Ishikawa (cell line): ENCODE measurements at regions not wholly inside any gene's neighbourhood (a gene's known extent, or its start where the extent isn't known, plus 50 kb on each side); places are given as distances from the start of the nearest gene placed in this dataset.

Experiments used
- EP300 ChIP-seq: IDR thresholded peaks from 2 replicates; pipeline ENCODE4 v1.6.1; 2012; ENCODE audit warnings: borderline replicate concordance
- RAD21 ChIP-seq: IDR thresholded peaks from 2 replicates; pipeline ENCODE4 v1.6.1; 2012; ENCODE audit warnings: low read depth

DNA sequence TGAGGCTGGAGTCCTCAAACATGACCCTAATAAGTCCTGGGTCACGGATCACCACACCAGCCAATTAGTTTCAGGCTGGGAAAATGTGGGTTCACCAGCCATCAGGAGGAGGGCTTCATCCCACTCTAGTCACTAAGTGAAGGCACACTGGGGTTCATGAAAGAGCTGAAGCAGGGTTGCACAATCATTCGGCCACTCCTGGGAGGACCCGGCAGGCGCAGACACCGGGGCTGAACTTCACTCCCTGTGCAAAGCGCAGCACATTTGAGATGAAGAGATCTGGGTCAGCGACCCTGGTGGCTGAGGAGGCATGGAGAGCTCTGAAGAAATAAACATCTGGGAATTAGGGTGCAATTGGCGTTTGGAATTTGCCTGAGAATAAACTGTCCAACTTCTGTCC is 684.4 kb upstream of the SALL3 start:
- TF ChIP-seq RAD21 (no peak), EP300 (no peak)
